Ammon's horn (tissue), 1 donor: ENCODE measurements at regions not wholly inside any gene's neighbourhood (a gene's known extent, or its start where the extent isn't known, plus 50 kb on each side); places are given as distances from the start of the nearest gene placed in this dataset.
A peak's percentile ranks its signal among the peaks of the same experiment; 100 is the strongest.

Experiments used
- DNase-seq: peaks from one replicate; pipeline ENCODE4 v3.0.0-alpha.2; 2016; ENCODE audit warnings: low spot score

- no peak for DNase-seq
These were observed 519.1 kb downstream of the IQCM start for GRCh38 chr4:149296503-149296902.

GRCh38 chr4:149296084-149296483, 519.6 kb downstream of the IQCM start:
- DNase-seq, result no peak

DNA sequence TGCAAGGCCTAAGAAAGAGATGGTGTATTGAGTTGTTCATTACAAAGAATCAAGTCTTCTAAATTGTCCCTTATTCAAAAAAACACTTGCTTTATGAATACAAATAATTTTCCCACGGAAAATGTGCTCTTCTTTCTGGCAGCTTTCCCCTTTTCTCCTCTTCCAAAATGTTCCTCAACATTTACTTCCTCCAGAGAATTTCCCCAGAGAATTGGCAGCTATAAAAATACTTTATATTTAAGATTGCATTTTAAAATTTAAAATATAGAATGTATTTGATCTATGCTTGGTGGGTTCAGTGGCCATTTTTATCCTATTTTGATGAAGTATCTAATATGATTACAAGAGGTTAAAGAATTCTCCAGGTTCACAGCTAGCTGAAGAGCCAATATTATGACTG, 521.0 kb downstream of the IQCM start:
- DNase-seq, result no peak

DNA sequence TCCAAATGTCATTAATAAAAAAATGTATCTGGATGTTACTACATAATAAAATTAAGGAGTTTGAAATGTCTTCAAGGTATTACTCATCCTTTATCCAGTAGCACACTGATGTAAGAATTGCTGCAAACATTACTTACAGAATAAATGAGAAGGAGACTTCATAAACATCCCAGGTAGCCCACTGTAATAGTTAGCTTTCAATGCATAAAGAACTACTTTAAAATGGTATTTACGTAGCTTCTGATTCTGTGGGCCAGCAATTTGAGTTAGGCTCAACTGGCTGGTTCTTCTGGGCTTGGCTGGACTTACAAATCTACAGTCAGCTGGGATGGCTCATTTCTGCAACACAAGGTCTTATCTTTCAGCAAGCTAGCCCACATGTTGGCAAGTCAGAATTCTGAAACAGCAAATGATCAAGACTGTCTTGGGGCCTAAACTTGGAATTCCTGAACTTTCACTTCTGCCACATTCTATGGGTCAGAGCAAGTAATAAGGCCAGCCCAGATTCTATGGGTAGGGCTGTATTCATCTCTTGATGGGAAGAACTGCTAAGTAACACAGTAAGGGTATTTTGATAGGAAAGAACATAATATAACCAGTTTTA, 522.5 kb downstream of the IQCM start:
- DNase-seq, result no peak

DNA sequence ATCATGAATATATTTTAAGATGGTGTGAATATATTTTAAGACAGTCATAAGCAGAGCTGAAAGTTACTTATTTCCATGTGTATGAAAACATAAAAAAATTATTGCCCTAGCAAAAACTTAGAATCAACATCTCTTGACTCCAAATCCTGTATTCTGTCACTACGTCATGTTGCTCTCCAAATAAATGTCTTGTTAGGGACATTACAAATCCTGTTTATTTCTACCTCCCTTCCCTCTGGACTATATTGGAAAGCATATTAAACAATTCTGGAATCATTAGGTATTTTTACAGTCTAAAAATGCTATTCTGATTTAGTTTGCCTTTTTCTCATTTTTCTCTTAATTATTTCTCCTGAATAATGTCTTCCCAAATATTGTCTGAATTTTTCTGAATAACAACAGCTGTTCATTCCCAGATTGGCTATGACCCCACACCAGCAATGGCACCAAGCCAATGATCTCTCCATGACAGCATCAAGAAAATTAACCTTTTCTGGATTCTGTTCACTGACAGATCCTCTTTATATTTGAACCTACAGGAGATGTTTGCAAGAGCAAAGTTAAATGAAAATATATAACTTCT, 523.1 kb downstream of the IQCM start:
- DNase-seq, result no peak

DNA sequence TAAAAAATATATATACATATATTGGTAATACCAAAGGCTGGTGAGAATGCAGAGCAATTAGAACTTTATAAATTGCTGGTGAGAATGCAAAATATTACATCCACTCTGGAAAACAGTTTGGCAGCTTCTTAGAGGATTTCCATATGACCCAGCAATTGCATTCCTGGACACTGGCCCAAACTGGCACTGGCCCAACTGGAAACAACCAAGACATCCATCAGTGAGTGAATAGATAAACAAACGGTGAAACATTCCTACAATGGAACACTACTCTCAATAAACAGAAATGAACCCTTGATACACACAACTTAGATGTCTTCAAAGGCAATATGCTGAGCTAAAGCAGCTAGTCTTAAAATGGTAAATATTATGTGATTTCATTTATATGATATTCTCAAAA, 524.2 kb downstream of the IQCM start:
- DNase-seq, result no peak

- DNase-seq, result no peak
These were observed 534.8 kb downstream of the IQCM start for GRCh38 chr4:149280806-149281205.

DNA sequence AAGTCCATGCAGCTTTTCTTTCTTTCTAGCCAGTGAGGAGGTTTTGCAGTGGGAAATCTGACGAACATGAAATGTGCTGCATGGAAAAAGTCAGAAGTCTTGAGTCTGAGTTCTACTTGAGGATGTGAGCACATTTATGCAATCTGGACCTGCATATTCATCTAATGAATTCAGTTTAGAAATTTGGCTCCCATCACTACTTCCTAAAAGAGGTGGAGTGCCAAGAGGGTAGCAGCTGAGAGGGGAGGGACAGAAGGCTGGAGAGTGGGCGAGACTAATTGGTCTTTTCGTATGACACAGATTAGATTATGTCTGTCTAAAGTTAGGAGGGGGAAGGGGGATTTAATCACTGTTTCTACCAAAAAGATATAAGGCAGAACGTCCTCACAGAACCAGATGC, 535.9 kb downstream of the IQCM start:
- DNase-seq, result peak; percentile 17

DNA sequence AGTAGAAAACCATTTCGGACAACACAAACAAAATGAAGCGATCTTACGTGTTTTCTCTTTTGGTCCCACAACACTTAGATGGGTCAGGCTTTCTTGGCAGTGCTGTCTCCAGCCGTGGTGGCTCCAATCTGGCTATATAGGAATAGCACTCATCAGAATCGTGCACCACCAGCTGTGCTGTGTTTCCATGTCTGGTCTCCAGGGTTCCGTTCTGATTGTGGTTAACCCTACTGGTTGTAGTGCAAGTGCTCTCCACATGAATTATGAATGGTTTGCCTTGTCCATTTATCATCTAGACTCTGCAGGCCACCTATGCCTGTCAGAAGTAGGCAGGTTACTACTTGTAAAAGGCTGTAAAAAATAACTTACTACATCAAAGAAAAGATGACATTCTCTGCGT, 536.3 kb downstream of the IQCM start:
- DNase-seq, result no peak

GRCh38 chr4:149277705-149278104, 537.9 kb downstream of the IQCM start:
- DNase-seq, result no peak

- no peak for DNase-seq
These were observed 545.8 kb downstream of the IQCM start for GRCh38 chr4:149269835-149270234.

DNA sequence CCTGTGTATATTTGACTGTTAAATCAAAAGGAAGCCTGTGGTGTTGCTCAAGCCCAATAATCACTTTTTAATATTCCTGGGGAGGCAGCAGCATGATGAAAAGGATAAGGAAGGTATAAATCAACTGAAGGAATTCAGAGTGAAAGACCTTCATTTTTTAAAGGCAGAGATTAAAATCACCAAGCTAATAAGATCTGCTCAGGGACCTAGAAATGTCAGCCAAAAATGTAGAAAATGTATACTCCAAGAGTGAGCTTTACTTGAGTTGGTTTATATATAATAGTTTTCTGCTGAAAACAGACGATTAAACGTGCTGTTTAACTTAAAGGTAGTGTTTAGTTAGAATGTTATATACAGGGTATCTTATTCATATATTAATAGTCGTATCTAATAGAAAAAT, 549.3 kb downstream of the IQCM start:
- no peak for DNase-seq

DNA sequence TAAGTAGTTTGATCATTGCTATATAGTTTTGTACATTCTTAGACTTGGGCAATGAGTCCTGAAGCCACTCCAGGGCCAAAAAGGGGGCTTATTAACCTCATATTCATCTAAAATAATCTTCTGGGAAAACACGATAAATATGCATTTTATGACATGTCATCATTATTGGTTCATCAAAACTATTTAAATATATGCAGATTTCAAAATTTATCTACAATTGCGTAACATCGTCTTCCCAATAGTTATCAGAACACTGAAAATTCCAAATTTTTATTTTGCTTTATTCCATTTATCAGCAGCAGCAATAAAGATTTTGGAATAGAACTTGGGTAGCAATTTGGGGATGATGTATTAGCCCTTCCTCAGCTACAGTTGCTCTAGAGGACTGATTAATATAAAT, 550.0 kb downstream of the IQCM start:
- DNase-seq, result no peak

- DNase-seq, result peak; percentile 17
These were observed 551.4 kb downstream of the IQCM start for GRCh38 chr4:149264093-149264733.

DNA sequence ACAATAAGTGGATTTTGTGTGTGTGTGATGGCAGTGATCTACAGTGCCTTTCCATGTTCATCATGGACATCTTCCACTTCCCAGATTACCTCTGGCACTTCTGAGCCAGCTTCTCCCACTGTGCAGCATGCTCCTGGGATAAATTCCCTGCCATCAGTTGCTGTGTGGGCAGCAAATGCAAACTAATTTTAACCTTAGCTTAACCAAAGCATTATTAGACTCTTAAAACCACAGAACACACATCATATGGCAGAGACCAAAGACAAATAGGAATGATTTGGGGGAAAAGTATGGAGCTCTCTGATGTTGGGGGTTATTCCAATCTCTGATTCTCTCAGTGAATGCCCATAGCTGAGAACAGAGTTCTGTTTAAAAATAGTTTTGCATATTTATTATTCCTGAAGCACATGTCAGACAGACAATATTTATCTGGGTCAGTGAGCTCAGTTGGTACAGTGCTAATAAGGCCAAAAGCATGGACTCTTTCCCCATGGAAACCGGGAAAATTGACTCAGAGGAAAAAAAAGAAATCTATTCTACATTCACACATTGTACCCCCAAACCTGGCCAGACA, 567.4 kb downstream of the IQCM start:
- peak; percentile 45 for DNase-seq

- peak; percentile 5 for DNase-seq
These were observed 568.5 kb downstream of the IQCM start for GRCh38 chr4:149247164-149247563.

GRCh38 chr4:149245333-149245732, 570.3 kb downstream of the IQCM start:
- DNase-seq, result no peak

DNA sequence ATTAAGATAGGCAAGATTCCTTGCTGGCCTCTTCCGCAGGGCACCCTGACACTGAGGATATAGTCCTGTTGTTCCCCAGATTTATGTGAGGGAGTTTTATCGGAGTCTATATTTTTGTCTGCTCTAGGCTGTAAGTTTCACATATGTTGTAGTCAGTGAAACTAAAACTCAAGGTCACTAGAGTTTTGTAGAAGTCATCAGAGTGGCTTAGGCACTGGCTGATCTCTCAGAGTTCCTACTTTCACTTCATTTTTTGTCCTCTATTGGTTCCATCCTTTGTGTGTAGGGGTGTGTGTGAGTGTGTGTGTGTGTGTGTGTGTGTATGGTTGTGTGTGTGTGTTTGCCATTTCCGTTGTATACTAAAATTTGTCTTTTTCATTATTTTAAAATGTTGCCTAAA, 577.5 kb downstream of the IQCM start:
- DNase-seq, result no peak

GRCh38 chr4:149234798-149235197, 580.8 kb downstream of the IQCM start:
- DNase-seq, result no peak

DNA sequence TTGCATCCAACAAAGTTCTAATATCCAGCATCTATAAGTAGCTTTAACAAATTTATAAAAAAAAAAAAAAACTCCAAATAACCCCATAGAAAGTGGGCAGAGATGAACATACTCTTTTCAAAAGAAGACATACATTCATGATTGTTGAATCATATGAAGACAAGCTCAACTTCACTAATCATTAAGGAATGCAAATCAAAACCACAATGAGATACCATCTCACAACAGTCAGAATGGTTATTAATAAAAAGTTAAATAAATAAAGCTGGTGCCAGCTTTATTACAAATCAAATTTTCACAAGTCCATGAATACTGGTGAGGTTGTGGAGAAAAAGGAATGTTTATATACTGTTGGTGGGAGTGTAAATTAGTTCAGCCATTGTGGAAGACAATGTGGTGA, 592.0 kb downstream of the IQCM start:
- no peak for DNase-seq

DNA sequence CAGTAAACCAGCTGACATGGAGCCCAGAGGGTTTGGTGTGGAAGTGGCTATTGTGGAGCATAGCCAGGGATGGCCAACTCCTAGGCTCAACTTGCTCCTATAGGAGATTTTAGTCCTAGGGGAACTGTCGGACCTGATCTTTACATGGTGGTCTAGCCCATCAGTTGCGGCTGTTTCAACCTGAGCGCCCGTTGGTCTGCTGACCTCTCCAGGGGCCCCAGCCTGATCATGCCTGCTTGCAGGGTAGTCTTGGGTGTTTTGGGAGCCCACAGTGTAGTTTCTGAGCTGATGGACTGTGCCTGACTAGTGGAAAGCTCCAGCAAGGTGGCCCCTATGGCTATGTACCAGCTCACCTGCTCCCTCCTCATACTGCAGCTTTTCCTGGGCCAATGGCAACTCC, 597.0 kb downstream of the IQCM start:
- no peak for DNase-seq

- DNase-seq, result no peak
These were observed 601.3 kb downstream of the IQCM start for GRCh38 chr4:149214301-149214700.

DNA sequence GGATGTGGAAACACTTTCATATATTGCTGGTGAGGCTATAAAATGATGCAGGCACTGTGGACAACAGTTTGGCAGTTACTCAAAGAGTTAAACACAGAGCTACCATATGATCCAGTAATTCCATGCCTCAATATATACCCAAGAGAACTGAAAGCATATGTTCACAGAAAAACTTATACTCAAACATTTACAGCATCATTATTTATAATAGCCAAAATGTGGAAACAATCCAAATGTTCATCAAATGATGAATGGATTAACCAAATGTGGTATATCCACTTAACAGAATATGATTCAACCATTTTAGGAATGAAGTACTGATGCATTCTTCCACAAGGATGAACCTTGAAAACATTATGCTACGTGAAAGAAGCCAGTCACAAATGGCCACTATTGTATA, 603.8 kb downstream of the IQCM start:
- DNase-seq, result no peak
